Ishikawa (cell line): ENCODE measurements at regions not wholly inside any gene's neighbourhood (a gene's known extent, or its start where the extent isn't known, plus 50 kb on each side); places are given as distances from the start of the nearest gene placed in this dataset.

ENCODE experiments used
- CEBPB ChIP-seq: IDR thresholded peaks from 2 replicates; pipeline ENCODE4 v1.6.1; 2012
- CREB1 ChIP-seq: IDR thresholded peaks from 2 replicates; pipeline ENCODE4 v1.6.1; 2012; ENCODE audit warnings: low read depth
- EGR1 ChIP-seq: IDR thresholded peaks from 2 replicates; pipeline ENCODE4 v1.6.1; 2012
- EP300 ChIP-seq: IDR thresholded peaks from 2 replicates; pipeline ENCODE4 v1.6.1; 2012; ENCODE audit warnings: borderline replicate concordance
- FOXM1 ChIP-seq: IDR thresholded peaks from 2 replicates; pipeline ENCODE4 v1.6.1; 2012; ENCODE audit warnings: low read depth, borderline replicate concordance
- MAX ChIP-seq: IDR thresholded peaks from 2 replicates; pipeline ENCODE4 v1.6.1; 2012
- NFIC ChIP-seq: IDR thresholded peaks from 2 replicates; pipeline ENCODE4 v1.6.1; 2012
- RAD21 ChIP-seq: IDR thresholded peaks from 2 replicates; pipeline ENCODE4 v1.6.1; 2012; ENCODE audit warnings: low read depth
- REST ChIP-seq: IDR thresholded peaks from 2 replicates; pipeline ENCODE4 v1.6.1; 2012; ENCODE audit warnings: low read depth, mild to moderate bottlenecking
- TAF1 ChIP-seq: IDR thresholded peaks from 2 replicates; pipeline ENCODE4 v1.6.1; 2012; ENCODE audit warnings: low read depth, mild to moderate bottlenecking
- TCF12 ChIP-seq: IDR thresholded peaks from 2 replicates; pipeline ENCODE4 v1.6.1; 2012; ENCODE audit warnings: low read depth
- TEAD4 ChIP-seq: IDR thresholded peaks from 2 replicates; pipeline ENCODE4 v1.6.1; 2012
- USF1 ChIP-seq: IDR thresholded peaks from 2 replicates; pipeline ENCODE4 v1.6.1; 2012
- YY1 ChIP-seq: IDR thresholded peaks from 2 replicates; pipeline ENCODE4 v1.6.1; 2012; ENCODE audit warnings: low read depth

GRCh38 chr10:128662520-128662919 lies 536.3 kb upstream of the MKI67 start:
- no peak for TF ChIP-seq CEBPB
- no peak for TF ChIP-seq REST
- no peak for TF ChIP-seq TAF1
- TF ChIP-seq EP300 = no peak
- no peak for TF ChIP-seq FOXM1
- TF ChIP-seq EGR1 = no peak
- TF ChIP-seq YY1 = no peak
- no peak for TF ChIP-seq MAX
- TF ChIP-seq NFIC = no peak
- no peak for TF ChIP-seq CREB1
- no peak for TF ChIP-seq TEAD4
- no peak for TF ChIP-seq RAD21
- TF ChIP-seq USF1 = no peak
- TF ChIP-seq TCF12 = no peak
